ENCODE measurements at regions not wholly inside any gene's neighbourhood (a gene's known extent, or its start where the extent isn't known, plus 50 kb on each side); places are given as distances from the start of the nearest gene placed in this dataset.
"Not testable (repeated sequence)": the region's sequence is repeated elsewhere in the genome, so short reads cannot be mapped to it uniquely, and the experiment has no call there.

DNA sequence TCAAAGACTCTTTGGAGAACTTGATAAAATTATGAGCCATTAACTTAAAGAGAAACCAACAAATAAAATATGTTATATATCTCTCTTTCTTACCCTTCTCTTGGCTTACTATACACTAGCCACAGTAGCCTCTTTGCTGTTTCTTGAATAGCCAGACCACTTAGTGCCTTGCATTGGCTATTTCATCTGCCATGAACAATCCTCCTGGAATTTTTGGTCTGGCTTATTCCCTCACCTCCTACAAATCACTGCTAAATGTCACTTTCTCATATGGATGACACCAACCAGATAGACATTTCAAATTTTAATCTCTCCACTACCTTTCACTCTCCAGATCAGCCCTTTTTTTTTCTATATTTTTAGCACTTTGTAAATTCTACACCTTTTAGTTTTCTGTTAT, 1581.7 kb downstream of the EFNA5 start:
- Mint-ChIP-seq H3K27ac (no peak overlapping the region), H3K27me3 (no peaks in the 10 kb centered on the region), H3K4me3 (no peak overlapping the region), H3K36me3 (ENCODE audit: low read depth) (no peaks in the 10 kb centered on the region), H3K4me1 (no peaks in the 10 kb centered on the region)
- no peaks in the 10 kb centered on the region for H3K9me3 ChIP-seq (ENCODE audit: control insufficient read depth, low read length, poor library complexity, severe bottlenecking)
- DNase-seq (no peak), ATAC-seq (no peak)

GRCh38 chr5:106088462-106088861, 1582.3 kb downstream of the EFNA5 start:
- Mint-ChIP-seq H3K4me3 (no peak overlapping the region), H3K27me3 (no peaks in the 10 kb centered on the region), H3K36me3 (ENCODE audit: low read depth) (no peaks in the 10 kb centered on the region), H3K4me1 (no peaks in the 10 kb centered on the region), H3K27ac (no peak overlapping the region)
- no peak for DNase-seq
- H3K9me3 ChIP-seq (ENCODE audit: control insufficient read depth, low read length, poor library complexity, severe bottlenecking) = no peaks in the 10 kb centered on the region
- ATAC-seq = no peak

DNA sequence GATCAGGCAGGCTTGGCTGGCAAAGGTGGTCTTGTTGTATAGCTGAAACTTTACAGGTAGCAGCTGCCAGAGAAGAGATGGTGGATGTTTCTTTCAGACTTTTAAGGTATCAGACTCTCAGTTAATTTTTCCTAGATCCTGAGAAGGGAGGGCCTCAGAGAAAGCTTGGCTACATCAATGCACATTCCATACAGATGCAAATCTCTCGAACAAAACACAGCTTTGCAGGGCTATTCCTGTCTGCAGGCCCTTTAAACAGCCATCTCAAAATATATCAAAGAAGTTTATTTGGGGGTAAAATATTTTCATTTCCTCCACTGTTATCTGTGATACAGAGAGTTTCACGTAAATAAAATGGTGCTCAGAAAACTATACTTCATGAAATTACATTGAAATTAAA, 1584.4 kb downstream of the EFNA5 start:
- Mint-ChIP-seq H3K27ac (no peak overlapping the region), H3K4me3 (no peak overlapping the region), H3K36me3 (ENCODE audit: low read depth) (no peaks in the 10 kb centered on the region), H3K4me1 (no peaks in the 10 kb centered on the region), H3K27me3 (no peaks in the 10 kb centered on the region)
- no peak for DNase-seq
- no peak for ATAC-seq
- no peaks in the 10 kb centered on the region for H3K9me3 ChIP-seq (ENCODE audit: control insufficient read depth, low read length, poor library complexity, severe bottlenecking)

- Mint-ChIP-seq H3K36me3 (ENCODE audit: low read depth) (no peaks in the 10 kb centered on the region), H3K4me1 (no peaks in the 10 kb centered on the region), H3K27ac (no peak overlapping the region), H3K4me3 (no peak overlapping the region), H3K27me3 (no peaks in the 10 kb centered on the region)
- DNase-seq (no peak), ATAC-seq (no peak)
- no peaks in the 10 kb centered on the region for H3K9me3 ChIP-seq (ENCODE audit: control insufficient read depth, low read length, poor library complexity, severe bottlenecking)
These were observed 1585.2 kb downstream of the EFNA5 start for GRCh38 chr5:106085556-106085955.

GRCh38 chr5:106085136-106085535, 1585.6 kb downstream of the EFNA5 start:
- no peaks in the 10 kb centered on the region for H3K4me1 Mint-ChIP-seq
- ATAC-seq = no peak
- no peaks in the 10 kb centered on the region for H3K36me3 Mint-ChIP-seq (ENCODE audit: low read depth)

GRCh38 chr5:106080535-106080934, 1590.2 kb downstream of the EFNA5 start:
- no peaks in the 10 kb centered on the region for H3K36me3 Mint-ChIP-seq (ENCODE audit: low read depth)
- H3K9me3 ChIP-seq (ENCODE audit: control insufficient read depth, low read length, poor library complexity, severe bottlenecking) = no peaks in the 10 kb centered on the region
- no peak overlapping the region for H3K4me3 Mint-ChIP-seq
- ATAC-seq = no peak
- no peak overlapping the region for H3K27ac Mint-ChIP-seq
- H3K4me1 Mint-ChIP-seq = no peaks in the 10 kb centered on the region
- H3K27me3 Mint-ChIP-seq = no peaks in the 10 kb centered on the region
- no peak for DNase-seq

More at GRCh38 chr5:106085136-106085535, 1585.6 kb downstream of the EFNA5 start:
- H3K9me3 ChIP-seq (ENCODE audit: control insufficient read depth, low read length, poor library complexity, severe bottlenecking) = no peaks in the 10 kb centered on the region
- H3K4me3 Mint-ChIP-seq = no peak overlapping the region
- DNase-seq = no peak
- H3K27ac Mint-ChIP-seq = no peak overlapping the region
- H3K27me3 Mint-ChIP-seq = no peaks in the 10 kb centered on the region

- Mint-ChIP-seq H3K36me3 (ENCODE audit: low read depth) (no peaks in the 10 kb centered on the region), H3K27ac (no peak overlapping the region), H3K4me3 (no peak overlapping the region), H3K27me3 (no peaks in the 10 kb centered on the region), H3K4me1 (no peaks in the 10 kb centered on the region)
- H3K9me3 ChIP-seq (ENCODE audit: control insufficient read depth, low read length, poor library complexity, severe bottlenecking) = no peaks in the 10 kb centered on the region
- ATAC-seq (no peak), DNase-seq (no peak)
These were observed 1594.1 kb downstream of the EFNA5 start for GRCh38 chr5:106076655-106077054.

DNA sequence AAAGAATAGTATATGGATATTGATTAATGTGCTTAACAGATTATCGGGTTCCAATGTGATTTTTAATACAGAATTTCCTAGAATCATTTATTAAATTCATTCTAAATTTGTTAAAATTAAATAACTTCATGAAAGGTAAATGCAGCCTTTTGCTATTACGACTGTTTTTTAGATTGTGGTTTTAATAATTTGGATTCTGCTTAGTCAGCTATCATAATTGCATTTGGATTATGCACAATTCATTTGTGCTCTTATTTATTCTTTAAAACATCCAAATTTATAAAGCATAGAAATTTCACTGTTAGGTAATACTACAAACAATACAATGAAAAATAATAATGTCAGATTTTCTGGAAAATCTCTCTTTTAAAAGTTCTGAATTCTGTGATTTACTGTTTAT, 1598.5 kb downstream of the EFNA5 start:
- Mint-ChIP-seq H3K4me3 (no peak overlapping the region), H3K27me3 (no peaks in the 10 kb centered on the region), H3K4me1 (no peaks in the 10 kb centered on the region), H3K27ac (no peak overlapping the region), H3K36me3 (ENCODE audit: low read depth) (no peaks in the 10 kb centered on the region)
- H3K9me3 ChIP-seq (ENCODE audit: control insufficient read depth, low read length, poor library complexity, severe bottlenecking) = no peaks in the 10 kb centered on the region
- no peak for DNase-seq
- ATAC-seq = no peak

DNA sequence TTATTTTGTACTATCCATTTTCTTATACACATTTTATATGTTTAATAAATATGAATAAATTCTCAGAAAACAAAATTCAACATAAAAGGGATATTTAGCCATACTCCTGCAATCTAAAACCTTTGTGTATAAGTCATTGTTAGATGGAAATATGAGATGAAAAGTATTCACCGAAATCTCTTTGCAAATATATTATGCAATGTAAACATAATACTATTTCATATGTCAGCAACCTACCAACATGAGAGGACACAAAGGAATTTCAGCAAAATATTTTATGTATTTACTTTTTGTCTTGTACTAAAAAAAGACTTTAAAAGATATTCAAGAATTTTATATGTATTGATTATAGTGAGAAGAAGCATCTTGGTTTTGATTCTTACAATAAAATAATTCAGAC, 1623.4 kb downstream of the EFNA5 start:
- no peak overlapping the region for H3K27ac Mint-ChIP-seq
- DNase-seq (no peak), ATAC-seq (no peak)
- H3K4me3 Mint-ChIP-seq = no peak overlapping the region
- no peaks in the 10 kb centered on the region for H3K27me3 Mint-ChIP-seq
- H3K9me3 ChIP-seq (ENCODE audit: control insufficient read depth, low read length, poor library complexity, severe bottlenecking) = no peaks in the 10 kb centered on the region
- no peaks in the 10 kb centered on the region for H3K36me3 Mint-ChIP-seq (ENCODE audit: low read depth)
- H3K4me1 Mint-ChIP-seq = no peaks in the 10 kb centered on the region

DNA sequence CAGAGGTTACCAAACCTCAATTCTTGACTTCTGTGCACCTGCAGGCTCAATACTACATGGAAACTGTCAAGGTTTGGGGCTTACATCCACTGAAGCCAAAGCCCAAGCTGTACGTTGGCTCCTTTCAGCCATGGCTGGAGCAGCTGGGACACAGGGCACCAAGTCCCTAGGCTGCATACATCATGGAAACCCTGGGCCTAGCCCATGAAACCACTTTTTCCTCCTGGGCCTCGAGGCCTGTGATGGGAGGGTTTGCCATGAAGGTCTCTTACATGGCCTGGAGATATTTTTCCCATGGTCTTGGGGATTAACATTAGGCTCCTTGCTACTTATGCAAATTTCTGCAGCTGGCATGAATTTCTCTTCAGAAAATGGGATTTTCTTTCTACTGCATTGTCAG, 1638.7 kb downstream of the EFNA5 start:
- H3K9me3 ChIP-seq (ENCODE audit: control insufficient read depth, low read length, poor library complexity, severe bottlenecking); H3K27ac Mint-ChIP-seq; H3K4me1 Mint-ChIP-seq; H3K4me3 Mint-ChIP-seq; ATAC-seq; H3K36me3 Mint-ChIP-seq (ENCODE audit: low read depth); H3K27me3 Mint-ChIP-seq; DNase-seq: not testable (repeated sequence)

- no peak for ATAC-seq
- Mint-ChIP-seq H3K4me3 (no peak overlapping the region), H3K27ac (no peak overlapping the region), H3K4me1 (no peaks in the 10 kb centered on the region), H3K27me3 (no peaks in the 10 kb centered on the region), H3K36me3 (ENCODE audit: low read depth) (no peaks in the 10 kb centered on the region)
- DNase-seq = no peak
- H3K9me3 ChIP-seq (ENCODE audit: control insufficient read depth, low read length, poor library complexity, severe bottlenecking) = no peaks in the 10 kb centered on the region
These were observed 1642.4 kb downstream of the EFNA5 start for GRCh38 chr5:106028314-106028713.

DNA sequence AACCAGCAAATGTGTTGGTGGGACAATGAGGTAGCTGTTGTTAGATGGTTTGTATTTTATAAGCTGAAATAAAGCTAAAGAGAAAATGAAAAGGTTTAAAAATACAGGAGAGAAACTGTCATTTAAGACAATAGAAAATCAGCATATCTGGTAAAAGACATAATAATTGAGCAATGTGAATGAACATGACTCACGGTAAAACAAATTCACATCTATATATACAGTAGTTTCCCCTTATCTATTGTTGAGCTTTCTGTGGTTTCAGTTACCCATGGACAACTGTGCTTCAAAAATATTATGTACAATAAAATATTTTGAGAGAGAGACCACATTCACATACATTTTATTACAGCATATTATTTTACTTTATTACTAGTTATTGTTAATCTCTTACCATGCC, 1649.8 kb downstream of the EFNA5 start:
- H3K27me3 Mint-ChIP-seq = no peaks in the 10 kb centered on the region
- H3K27ac Mint-ChIP-seq = no peak overlapping the region
- H3K36me3 Mint-ChIP-seq (ENCODE audit: low read depth) = no peaks in the 10 kb centered on the region
- no peaks in the 10 kb centered on the region for H3K9me3 ChIP-seq (ENCODE audit: control insufficient read depth, low read length, poor library complexity, severe bottlenecking)
- H3K4me3 Mint-ChIP-seq = no peak overlapping the region
- H3K4me1 Mint-ChIP-seq = no peaks in the 10 kb centered on the region
- ATAC-seq (no peak), DNase-seq (no peak)

DNA sequence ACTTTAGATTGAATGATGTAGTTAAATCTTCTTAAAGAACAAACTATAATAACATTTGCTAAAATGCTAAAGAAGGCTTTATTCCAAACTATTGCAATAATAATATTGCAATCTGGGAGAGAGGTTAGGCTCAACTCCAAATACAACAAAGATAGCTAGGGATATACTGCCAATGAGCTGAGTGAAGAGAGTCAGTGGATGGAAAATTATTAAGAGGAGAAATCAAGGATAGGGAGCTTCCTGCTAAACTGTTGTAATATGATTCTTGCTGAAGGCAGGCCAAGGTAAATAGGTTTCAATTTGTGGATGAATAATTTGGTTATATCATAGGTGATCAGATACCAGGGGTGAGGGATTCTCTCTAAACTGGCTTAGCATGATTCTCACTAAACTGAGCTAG, 1651.5 kb downstream of the EFNA5 start:
- no peaks in the 10 kb centered on the region for H3K4me1 Mint-ChIP-seq

DNA sequence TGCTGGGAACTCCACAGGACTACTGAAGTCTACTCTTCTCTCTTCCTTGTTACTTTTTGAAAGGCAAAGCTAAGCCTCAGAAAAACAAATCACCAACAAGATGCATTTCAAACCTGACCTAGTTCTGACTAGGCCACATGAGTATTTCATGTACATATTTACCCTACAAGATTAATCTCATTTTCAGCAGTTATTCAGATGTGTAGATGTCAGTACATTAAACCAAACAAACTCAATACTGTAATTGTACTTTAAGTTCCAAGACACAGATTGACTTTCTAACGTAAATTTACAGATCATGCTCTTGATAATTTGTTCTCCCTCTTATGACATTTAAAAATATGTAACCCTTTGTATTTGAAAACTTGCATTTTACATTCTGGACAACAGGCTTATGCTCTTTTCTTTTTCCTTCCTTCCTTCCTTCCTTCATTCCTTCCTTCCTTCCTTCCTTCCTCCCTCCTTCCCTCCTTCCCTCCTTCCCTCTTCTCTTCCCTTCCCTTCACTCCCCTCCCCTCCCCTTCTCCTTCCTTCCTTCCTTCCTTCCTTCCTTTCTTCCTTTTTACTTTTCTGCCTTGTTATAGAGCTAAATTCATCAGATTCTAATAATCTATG, 1653.4 kb downstream of the EFNA5 start:
- H3K27ac Mint-ChIP-seq = no peak overlapping the region
- H3K9me3 ChIP-seq (ENCODE audit: control insufficient read depth, low read length, poor library complexity, severe bottlenecking) = no peaks in the 10 kb centered on the region
- ATAC-seq (no peak), DNase-seq (no peak)
- no peak overlapping the region for H3K4me3 Mint-ChIP-seq
- H3K36me3 Mint-ChIP-seq (ENCODE audit: low read depth) = no peaks in the 10 kb centered on the region
- H3K4me1 Mint-ChIP-seq = no peaks in the 10 kb centered on the region
- no peaks in the 10 kb centered on the region for H3K27me3 Mint-ChIP-seq

More for the DNA sequence above, 1651.5 kb downstream of the EFNA5 start:
- no peaks in the 10 kb centered on the region for H3K9me3 ChIP-seq (ENCODE audit: control insufficient read depth, low read length, poor library complexity, severe bottlenecking)
- Mint-ChIP-seq H3K36me3 (ENCODE audit: low read depth) (no peaks in the 10 kb centered on the region), H3K27ac (no peak overlapping the region), H3K27me3 (no peaks in the 10 kb centered on the region), H3K4me3 (no peak overlapping the region)
- DNase-seq (no peak), ATAC-seq (no peak)
